ENCODE measurements at regions not wholly inside any gene's neighbourhood (a gene's known extent, or its start where the extent isn't known, plus 50 kb on each side); places are given as distances from the start of the nearest gene placed in this dataset.

DNA sequence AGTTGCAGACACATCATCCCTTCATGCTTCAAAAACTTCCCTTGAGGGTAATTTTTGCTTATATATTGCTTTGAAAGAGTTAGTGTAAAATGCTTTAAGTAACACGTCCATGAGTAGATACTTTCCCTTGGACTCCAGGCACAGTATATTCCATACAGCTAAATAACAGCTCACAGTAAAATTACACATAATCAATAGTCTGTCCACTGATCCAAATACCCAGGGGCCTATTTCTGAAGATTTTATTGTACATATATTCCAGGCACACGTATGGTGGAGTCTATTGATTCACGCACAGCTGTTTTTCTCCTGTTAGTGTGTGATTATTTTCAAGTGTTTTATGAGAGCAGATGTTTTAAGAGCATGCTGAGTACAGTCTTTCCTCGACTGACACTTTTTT lies 223.7 kb upstream of the GRAMD2B start:
- DNase-seq, result no peak

DNA sequence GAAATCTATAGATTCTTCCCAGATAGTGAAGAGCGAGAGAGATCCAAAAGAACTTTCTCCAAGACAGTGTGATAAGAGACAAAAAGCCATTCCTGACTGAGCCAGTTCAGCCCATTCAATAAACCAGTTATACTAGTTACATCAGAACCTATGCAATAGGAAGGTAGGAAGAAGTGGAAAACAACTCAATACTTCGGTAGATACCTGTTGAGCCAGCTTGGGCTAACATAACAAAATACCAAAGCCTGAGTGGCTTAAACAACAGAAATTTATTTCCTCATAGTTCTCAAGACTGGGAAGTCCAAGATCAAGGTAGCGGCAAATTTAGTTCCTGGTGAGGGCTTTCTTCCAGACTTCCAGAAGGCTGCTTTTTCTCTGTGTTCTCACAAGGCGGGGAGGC lies 214.5 kb upstream of the GRAMD2B start:
- no peak for DNase-seq

DNA sequence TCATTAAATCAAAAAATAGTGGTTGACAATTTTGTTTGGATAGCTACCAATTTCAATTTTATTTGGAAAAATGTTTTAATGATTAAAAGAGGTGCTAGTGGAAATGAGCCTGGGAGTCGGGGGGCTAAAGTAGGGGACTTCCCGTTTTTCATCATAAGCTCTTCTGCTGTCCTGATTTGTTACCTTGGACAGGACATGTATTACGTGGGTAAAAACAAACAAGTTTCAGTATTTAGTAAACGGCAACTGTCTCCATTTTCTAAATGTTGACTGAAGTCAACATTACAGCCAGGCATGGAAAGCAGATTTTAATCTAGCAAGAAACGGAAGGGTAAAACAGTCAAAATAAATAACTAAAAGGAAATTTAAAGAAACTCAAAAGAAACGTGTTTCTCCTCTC lies 212.3 kb upstream of the GRAMD2B start:
- no peak for DNase-seq

DNA sequence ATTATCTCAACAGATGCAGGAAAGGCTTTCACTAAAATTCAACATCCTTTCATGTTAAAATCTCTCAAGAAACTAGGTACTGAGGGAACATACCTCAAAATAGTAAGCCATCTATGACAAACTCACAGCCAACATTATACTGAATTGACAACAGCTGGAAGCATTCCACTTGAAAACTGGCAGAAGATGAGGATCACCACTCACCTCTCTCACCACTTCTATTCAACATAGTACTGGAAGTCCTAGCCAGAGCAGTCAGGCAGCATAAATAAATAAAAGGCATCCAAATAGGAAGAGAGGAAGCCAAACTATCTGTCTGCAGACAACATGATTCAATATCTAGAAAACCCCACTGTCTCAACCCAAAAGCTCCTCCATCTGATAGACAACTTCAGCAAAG lies 203.6 kb upstream of the GRAMD2B start:
- DNase-seq, result no peak

DNA sequence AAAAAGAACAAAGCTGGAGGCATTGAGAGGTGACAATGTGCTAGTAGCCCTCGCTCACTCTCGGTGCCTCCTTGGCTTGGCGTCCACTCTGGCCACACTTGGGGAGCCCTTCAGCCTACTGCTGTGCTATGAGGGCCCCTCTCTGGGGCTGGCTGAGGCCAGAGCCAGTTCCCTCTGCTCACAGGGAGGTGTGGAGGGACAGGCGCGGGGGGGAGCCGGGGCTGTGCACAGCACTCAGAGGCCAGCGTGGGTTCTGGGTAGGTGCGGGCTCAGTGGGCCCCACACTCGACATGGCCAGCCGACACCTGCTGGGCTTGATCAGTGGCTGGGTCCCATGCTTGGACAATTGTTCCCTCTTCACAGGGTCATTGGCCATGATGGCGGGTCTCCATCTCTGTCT lies 202.5 kb upstream of the GRAMD2B start:
- no peak for DNase-seq

DNA sequence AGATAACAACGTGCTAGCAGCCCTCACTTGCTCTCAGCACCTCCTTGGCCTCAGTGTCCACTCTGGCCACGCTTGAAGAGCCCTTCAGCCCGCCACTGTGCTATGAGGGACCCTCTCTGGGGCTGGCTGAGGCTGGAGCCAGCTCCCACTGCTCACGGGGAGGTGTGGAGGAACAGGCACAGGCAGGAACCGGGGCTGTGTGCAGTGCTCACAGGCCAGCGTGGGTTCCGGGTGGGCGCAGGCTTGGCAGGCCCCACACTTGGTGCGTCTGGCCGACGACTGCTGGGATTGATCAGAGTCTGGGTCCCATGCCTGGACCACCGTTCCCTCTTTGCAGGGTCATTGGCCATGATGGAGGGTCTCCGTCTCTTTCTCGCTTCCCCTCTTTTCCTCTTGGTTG lies 194.3 kb upstream of the GRAMD2B start:
- DNase-seq, result no peak

DNA sequence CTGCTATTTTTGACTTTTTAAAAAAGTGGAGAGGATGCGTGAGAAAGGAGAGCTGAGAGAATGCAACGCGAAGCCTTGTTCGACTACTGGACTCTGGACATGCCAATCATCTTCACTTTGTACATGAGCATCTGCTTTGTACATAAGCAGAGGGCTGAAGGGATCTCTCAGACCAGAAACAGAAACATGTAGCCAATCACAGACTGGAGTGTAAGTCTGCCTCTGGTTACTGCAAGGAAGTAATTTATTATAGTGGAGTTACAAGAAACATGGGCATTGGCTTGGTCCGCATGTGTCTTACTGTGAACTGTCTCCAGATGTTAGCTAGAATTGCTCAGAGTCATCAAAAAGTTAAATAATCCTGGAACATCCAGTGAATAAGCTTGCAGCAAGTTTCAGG lies 190.0 kb upstream of the GRAMD2B start:
- DNase-seq, result no peak

DNA sequence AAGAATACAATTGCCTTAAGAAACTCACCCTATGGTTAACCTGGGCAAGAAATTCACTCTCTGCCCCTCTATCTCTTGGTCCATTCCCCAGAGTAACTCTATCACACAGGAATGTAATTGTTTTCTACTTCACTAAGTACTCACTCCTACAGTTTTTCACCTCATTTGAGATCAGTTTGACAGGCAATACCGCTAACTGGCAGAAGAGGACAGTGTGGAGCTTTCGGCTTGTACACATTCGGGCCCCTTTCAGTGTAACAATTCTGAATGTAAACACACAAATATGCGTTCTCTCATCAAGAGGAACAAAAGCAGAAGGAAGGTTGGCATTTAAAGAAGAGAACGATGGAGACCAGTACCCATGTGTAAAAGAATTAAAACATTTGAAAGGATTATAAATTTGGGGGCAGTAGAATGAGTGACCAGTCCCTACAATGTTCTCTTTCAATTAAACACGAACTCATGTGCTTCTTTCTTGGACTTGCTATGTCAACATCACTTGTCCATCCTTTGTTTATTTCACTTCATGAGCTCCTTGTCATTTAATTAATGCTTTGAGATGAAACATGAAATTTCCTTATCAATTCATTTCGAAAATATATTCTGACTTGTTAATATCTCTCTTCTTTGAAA lies 188.5 kb upstream of the GRAMD2B start:
- DNase-seq, result no peak

DNA sequence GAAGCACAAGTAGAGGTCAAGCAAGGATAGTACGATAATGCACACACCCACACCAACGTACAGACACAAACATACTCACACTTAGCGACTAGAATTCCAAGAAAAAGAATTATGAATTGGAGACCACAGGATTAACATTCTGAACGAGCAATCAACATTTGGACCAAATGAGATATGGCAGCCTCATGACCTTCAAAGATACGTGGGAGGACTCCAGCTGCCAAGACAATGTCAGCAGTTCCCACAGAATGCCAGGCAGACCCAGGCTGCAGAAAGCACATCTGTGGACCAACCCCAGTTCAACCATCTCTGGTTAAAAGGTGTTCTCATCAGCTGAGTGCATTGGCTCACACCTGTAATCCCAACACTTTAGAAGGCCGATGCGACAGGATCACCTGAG lies 187.6 kb upstream of the GRAMD2B start:
- DNase-seq, result no peak

DNA sequence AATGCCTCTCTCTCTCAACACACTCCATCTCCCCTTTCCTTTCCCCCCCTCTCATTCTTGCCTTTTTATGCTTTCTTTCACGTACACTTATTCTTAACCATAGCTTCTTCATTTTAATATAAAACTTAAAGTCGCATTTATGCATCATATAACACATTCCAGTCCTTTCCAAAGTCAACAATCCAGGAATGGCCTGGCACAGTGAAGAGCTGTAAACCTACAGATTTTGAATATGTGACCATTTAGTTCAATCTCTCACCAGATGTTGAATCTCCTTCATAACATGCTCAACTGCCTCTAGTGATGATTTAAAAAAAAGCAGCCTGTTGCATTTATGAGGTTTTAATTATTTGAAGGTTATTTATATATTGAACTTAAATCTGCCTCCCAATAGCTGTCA lies 186.2 kb upstream of the GRAMD2B start:
- DNase-seq, result no peak

DNA sequence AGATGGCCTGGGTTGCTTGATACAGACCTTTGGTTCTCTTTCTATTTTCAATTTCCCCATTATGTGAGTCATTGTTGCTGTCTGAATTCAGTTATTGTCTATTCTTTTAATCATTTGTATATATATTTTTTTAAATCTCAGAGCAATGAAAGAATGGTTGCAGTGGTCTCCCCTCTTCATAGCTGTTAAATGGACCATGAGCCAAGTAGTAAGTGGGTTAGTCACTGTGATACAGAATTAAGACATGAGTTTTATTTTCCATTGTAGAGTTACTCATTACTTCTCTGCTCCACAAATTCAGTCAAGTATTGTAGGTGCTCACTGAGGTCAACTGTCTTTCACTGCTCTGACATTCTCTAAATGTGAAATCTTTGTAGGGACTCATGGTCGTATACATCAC lies 174.6 kb upstream of the GRAMD2B start:
- no peak for DNase-seq

DNA sequence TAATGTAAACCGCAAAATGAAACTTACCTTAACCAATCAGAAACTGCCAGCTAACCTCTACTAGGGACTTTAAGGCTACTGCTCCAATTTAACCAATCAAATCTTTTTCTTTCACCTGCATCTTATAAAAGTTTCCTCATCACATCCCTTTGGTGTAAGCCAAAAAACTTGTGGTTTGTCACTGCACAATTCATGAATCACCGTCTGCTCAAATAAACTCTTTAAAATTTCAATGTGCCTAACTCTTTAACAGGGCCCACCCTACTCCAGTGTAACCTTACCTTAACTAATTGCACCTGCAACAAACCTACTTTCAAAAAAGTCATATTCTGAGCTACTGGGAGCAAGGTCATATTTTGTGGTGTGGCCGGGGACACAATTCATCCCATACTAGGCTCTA lies 172.2 kb upstream of the GRAMD2B start:
- DNase-seq, result no peak

DNA sequence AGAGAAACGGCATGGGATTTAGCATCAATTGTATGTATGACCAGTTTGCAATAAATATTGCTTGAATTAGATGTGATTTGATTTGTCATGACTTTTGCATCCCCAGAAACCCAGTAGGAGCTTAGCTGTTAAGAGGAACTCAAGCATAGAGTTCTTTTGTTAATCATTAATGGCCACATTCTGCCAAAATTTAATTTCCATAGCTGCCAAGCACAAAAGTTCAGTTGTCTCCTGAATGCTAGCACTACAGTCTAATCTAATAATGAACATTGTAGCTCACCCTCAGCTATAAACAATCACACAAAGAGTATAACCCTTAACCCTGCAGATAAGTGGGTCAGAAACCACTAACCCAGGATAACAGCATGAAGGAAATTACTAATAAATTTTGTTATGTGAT lies 169.8 kb upstream of the GRAMD2B start:
- no peak for DNase-seq

DNA sequence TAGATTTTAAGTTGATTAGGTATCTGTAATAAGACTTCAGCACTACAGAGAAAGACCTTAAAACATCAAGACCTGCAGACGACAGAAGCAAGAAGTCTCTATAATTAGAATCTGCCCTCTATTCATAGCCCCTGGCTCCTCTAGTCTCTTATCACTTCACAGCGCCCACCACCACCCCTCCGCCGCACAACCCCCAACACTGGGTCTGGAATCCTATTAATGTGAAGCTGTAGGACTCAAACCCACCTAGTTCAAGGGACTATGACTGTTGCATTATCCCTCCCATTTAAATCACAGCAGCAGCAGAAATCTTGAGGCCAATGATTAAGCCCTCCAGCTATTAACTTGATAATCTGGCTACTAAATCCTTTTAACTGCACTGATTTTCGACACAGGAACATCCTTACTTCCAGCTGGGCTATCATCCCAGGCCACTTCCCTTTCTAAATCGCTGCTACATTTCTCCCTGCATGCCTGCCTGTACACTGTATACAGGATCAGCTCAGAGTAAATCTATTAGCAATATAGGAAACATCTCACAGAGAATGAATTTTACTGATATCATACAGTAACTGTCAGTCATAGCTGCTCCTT lies 159.5 kb upstream of the GRAMD2B start:
- no peak for DNase-seq

DNA sequence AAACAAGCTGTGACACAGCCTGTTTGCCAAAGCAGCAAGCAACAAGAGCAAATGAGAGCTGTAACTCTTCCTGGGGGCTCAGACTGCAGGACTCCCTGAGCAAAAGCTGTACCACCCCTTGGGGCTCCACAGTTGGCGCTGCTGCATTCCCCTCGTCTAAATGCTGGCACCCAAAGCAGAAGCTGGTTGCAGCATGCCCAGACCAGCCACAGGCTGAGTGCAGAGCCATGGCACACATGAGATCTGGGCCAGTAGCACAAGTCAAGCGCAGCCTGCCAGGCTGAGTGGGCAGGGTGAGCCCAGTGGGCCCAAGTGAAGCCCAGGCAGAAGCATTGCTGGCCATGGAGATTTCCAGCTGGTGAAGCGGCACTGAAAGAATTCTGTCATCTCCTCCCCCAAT lies 157.3 kb upstream of the GRAMD2B start:
- no peak for DNase-seq

DNA sequence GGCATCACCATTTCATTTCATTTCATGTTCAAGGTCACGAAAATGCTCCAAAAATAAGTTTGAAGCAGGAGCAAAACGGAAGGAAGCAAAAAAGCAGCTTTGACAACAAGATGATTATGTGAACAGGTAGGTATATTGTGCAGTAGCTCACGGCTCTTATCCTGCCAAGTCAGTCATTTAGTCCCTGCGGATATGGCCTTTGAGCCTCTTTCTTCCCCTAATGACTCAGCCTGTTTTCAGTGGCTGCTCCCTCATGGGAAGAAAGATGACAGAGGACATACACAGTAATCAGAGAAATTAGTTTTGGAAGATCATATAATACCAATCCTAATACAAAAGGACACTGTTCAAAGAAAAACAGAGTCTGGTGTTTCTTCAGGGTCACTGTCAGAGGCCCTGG lies 155.8 kb upstream of the GRAMD2B start:
- no peak for DNase-seq

DNA sequence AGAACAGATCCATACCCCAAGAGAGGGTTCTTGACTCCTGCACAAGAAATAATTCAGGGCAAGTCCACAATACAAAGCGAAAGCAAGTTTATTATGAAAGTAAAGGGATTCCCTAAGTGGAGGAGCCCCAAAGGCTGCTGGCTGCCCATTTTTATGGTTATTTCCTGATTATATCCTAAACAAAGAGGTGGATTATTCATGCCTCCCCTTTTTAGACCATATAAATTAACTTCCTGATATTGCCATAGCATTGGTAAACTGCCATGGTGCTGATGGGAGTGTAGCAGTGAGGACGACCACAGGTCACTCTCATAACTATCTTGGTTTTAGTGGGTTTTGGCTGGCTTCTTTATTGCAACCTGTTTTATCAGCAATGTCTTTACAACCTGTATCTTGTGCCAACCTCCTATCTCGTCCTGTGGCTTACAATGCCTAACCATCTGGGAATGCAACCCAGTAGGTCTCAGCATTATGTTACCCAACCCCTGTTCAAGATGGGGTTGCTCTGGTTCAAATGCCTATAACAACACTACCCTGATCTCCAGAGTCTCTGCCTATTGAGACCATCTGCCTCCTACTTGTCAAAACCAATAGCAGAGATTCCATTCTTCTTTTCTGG lies 154.4 kb upstream of the GRAMD2B start:
- DNase-seq, result no peak

DNA sequence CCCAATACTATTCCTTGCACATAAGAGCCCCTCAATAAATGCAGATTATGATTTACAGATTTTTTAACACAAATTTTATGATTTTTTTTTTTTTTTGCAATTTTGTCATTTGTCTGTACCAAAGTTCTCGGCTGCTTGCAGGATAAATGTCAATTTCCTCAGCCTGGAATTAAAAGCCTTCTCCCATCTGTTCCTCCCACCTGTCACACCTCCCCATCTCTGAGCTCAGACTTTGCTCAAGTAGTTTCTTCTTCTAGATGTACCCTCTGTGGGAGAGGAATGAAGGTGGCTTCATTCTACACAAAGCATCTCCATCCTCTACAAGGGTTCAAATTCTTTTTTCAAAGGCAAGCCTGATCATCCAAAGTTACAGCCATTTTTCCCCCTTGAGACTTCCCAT lies 153.7 kb upstream of the GRAMD2B start:
- DNase-seq, result no peak

DNA sequence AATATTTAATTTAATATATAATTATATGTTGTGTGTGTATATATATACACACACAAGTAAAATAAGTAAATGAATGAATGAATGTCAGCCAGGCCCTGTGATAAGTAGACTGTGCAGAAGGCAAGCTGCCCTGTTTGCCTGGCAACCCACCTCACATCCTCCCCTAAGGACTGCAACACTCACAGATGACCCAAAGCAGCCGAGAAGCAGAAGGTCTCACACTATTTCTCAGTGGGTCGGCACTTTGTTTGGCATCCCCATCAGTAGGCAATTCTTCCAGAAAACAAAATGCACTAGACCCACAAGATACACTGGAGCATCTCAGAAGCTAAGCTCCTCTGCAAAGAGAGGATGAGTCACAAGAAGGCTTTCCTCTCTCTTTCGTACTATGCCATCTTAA lies 152.1 kb upstream of the GRAMD2B start:
- DNase-seq, result no peak

DNA sequence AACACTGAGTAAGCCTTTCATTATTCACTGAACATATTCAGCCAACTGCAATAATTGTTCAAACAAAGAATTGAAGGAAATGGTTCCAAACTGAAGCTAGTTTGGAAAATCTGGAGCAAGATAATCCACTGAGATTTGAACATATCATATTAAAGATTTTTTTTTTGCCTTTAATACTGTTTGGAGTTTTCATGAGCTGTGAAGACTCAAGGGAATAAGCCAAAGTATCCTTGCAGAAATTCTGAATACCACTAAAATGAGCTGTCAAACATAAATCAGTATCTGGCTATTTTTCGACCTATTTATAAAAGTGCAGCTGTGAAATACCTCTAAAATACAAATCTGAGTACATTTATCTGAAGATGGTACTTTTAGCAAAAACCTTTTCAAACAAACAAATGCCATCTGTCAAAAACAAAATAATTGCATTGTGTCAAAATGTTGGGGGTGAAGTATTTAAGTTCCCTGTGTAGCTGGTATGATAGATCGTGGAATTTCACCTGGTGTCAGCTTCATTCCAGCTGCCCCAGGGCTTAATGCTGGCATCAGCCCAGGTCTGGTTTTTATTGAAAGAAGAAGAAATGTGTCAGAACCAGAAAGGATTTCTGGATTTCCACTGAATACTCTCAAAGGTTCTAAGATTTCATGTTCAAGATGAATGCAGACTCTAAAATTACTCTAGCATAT lies 149.0 kb upstream of the GRAMD2B start:
- DNase-seq, result no peak

DNA sequence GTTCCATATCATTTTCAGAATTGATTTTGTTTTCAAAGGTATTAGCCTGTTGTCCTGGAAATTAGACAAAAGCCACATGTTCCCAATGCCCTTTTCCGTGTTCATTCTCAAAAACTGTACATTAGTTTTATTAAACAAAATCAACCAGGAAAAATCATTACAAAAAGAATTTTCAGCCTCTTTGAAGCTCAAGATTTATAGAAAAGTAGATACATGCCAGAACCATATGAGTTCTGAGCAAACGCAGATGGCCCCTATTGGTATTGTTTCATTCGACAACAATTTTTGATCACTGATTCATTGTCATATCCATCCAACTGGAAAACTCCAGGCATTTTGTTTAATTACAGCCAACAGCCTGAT lies 148.5 kb upstream of the GRAMD2B start:
- no peak for DNase-seq

DNA sequence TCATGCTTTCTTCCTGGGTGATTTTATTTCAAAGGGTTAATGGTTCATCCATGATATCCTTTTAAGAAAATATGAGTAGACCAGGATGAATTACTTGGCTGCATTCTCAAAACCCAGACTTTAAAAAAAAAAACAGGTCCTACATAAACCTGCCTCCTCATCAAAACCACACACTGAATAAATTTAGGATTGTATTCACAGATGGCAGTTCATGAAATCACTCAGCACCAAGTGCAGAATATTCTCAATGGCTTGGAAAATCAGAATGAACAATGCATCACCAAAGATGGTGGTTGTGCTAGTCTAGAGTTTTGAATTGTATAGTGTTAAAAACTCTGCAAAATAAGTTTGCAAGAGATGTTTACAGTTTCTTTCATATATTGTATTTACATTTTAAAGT lies 145.4 kb upstream of the GRAMD2B start:
- no peak for DNase-seq

DNA sequence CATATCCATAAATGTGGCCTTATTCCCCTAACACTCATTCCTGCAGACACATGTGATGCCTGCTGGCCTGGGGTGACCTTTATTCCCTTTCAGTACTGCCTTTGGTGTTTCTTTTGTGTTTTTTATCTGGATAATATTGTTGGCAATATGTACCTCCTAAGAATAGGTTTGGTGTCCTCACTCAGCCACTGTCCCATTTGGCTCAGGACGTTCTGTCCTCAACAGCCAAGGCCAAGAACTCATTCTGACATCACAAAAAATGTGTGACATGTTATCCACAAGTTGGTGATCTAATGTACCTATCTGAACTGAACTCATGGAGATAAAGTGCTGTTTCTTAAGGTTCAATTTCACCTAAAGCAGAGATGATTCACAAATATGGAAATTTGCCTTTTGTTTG lies 142.9 kb upstream of the GRAMD2B start:
- DNase-seq, result no peak

DNA sequence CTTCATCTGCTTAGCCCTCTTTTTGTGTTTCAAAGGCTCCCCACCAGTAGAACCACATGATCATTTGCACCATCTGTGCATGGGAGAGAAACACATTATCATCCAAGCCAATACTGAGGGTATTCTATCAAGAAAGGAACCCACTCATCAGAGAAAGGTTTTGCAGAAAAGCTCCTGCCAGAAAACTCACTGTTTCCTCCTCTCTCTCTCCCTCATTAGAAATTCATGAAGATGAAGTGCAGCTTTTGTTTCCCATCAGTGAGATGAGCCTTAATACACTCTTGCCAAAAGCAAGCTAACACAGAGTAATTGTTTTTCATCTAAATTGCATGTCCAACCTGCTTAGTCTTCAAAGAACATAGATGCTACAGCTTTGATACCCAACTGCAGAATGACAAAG lies 142.4 kb upstream of the GRAMD2B start:
- no peak for DNase-seq
